ENCODE measurements at regions not wholly inside any gene's neighbourhood (a gene's known extent, or its start where the extent isn't known, plus 50 kb on each side); places are given as distances from the start of the nearest gene placed in this dataset.
"Not testable (repeated sequence)": the region's sequence is repeated elsewhere in the genome, so short reads cannot be mapped to it uniquely, and the experiment has no call there.

DNA sequence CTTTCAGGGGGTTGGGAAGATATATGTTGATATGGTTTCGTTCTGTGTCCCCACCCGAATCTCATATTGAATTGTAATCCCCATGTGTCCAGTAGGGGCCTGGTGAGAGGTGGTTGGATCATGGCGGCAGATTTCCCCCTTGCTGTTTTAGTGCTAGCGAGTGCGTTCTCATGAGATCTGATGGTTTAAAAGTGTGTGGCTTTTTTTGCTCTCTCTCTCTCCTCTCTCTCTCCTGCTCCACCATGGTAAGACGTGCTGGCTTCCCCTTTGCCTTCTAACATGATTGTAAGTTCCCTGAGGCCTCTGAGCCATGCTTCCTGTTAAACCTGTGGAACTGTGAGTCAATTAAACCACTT, 68.4 kb upstream of the PDZD8 start:
- no peak for DNase-seq
- no peak for ATAC-seq
- Mint-ChIP-seq H3K27ac (no peak overlapping the region), H3K4me1 (no peaks in the 10 kb centered on the region), H3K27me3 (peaks cover 49% of the 10 kb centered on the region), H3K4me3 (no peak overlapping the region), H3K9me3 (peaks cover 27 to 35% of the 10 kb centered on the region in 2 donors)

DNA sequence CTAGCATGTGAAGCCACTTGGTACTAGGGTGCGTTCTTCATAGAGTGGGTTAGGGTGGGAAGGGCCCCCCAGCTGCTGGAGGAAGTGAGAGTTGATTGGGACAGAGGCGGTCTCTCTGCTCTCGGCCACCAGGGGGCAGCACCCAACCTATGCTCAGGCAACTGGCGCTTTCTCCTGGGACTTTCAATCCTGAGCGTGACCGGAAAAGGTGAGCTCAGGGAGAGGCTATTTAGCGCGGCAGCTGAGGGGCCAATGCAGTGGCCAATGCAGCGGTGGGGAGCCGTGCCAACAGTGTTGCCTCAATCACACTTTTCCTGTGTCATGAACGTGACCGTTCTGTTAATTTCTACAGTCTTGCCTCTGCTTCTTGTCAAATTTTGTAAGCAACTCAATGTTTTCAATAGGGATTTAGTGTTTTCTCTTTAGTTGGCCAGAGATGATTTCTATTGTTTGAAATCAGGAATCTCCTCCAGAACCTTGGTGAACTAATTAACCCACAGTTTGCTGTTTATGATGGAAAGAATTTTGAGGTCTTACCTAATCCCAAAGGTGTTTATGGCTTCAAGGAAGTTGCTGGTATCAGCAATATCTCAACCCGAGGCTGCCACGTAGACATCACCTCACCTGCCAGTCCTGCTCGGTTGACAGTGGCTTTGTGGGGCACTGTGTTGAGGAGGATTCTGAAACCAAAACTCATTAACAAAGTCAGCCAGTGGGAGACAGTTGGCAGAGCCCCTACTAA, 67.9 kb upstream of the PDZD8 start:
- ATAC-seq: peak; percentile 57
- H3K9me3 Mint-ChIP-seq: peaks cover 27 to 35% of the 10 kb centered on the region in 2 donors
- H3K4me3 Mint-ChIP-seq: peak overlapping the region; percentile 19 to 62
- no peaks in the 10 kb centered on the region for H3K4me1 Mint-ChIP-seq
- peaks cover 52% of the 10 kb centered on the region for H3K27me3 Mint-ChIP-seq
- peak; percentile 45 to 46 for DNase-seq
- H3K27ac Mint-ChIP-seq: no peak overlapping the region

DNA sequence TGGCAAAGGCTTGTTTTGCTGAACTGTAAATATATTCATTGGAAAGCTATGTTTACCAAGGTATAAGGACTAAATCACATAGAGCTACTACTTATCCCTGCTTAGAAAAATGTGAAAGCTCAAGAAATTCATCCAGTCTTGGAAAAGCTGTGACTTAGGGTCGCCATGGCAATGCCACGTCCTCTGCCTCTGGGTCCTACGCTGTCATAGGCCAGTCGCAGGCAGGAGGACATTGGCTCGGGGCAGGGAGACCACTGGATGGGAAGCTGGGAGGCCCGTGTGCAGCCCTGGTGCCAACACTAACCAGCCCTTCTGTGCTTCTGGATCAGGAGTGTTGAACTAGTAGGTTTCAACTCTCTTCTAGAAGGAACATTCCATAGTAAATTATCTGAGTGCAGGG, 67.3 kb upstream of the PDZD8 start:
- ATAC-seq (no peak), DNase-seq (no peak)
- H3K27me3 Mint-ChIP-seq: peaks cover 57% of the 10 kb centered on the region
- H3K4me3 Mint-ChIP-seq: no peak overlapping the region
- no peak overlapping the region for H3K27ac Mint-ChIP-seq
- no peaks in the 10 kb centered on the region for H3K4me1 Mint-ChIP-seq
- H3K9me3 Mint-ChIP-seq: peaks cover 26 to 32% of the 10 kb centered on the region in 2 donors

DNA sequence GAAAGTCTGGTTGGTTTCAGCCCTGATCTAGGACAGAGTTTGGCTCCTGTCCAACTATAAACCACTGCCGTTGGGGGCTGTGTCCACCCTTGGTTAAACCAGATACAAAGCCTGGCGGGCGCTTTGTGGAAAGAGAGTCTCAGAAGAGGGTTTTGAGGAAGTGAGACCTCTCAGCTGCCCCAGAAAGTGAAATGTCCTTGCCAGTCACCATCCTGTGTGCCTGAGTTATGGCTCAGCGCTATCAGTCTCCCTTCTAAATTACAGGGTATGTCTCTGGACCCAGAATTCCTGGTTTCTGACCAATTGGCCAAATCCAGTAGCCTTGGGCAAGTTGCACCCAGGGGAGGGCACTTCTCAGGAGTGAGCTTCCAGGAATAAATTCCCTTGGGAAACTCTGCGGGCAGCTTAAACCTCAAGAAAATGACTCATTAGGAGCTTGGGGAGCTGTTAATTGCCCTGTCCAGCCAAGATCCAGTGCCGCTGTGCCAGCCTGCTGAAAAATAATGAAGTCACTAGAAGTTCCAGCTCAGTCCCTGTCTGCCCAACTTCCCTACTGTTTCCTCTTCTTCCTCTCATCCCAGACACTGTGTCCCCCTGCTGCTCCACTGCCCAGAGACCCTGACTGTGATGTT, 66.7 kb upstream of the PDZD8 start:
- peaks cover 22 to 26% of the 10 kb centered on the region in 2 donors for H3K9me3 Mint-ChIP-seq
- H3K4me1 Mint-ChIP-seq: no peaks in the 10 kb centered on the region
- ATAC-seq (no peak), DNase-seq (no peak)
- H3K27ac Mint-ChIP-seq: no peak overlapping the region
- peaks cover 57% of the 10 kb centered on the region for H3K27me3 Mint-ChIP-seq
- no peak overlapping the region for H3K4me3 Mint-ChIP-seq

DNA sequence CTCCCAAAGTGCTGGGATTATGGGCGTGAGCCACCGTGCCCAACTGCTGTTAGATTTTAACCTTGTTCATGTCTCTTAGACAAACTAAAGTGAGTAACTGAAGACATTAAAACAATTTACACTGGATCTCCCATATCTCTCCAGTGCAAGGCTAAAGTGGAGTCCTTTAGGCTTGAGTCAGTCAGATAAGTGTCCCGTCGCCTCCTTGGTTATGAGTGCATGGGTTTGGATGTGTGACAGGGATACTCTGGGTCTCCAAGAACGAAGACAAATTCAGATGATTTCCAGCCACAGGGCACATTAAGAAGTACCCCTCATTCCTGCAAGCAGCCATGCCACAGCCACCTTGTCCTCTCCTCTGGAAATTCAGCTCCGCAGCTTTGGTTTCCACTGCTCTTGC, 66.1 kb upstream of the PDZD8 start:
- peaks cover 54% of the 10 kb centered on the region for H3K27me3 Mint-ChIP-seq
- no peak overlapping the region for H3K27ac Mint-ChIP-seq

DNA sequence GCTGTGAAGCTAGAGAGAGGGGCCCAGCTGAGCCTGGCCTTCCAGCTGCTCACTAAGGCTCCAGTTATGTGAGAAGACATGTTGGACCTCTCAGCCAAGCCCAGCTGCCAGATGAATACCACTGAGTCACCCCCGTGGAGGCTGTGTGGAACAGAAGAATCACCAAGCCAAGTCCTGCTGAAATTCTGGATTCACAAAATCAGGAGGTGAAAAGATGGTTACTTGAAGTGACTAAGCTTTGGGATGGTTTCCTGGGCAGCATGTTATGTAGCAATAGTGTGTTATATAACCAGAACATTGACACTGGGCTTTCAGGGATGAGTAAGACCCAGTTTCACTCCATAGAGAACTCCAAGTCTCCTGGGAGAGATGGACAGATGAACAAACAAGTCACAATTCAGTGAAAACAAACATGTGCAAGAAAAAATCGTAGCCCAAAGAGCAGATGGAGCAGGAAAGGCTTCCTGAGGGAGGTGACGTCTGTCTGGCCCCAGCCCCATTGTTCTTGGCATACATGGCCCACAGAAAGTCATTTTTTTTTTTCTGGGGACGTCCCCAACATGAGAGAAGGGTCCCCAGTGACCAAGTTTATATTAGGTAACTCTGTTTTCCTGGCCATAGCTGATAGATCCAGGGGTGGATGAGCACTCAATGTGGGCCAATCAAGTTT, 64.1 kb upstream of the PDZD8 start:
- DNase-seq (no peak), ATAC-seq (no peak)
- peaks cover 47% of the 10 kb centered on the region for H3K27me3 Mint-ChIP-seq

More for the DNA sequence above, 66.1 kb upstream of the PDZD8 start:
- ATAC-seq (no peak), DNase-seq (no peak)
- H3K4me3 Mint-ChIP-seq: no peak overlapping the region
- H3K9me3 Mint-ChIP-seq: peaks cover 21 to 22% of the 10 kb centered on the region in 2 donors
- no peaks in the 10 kb centered on the region for H3K4me1 Mint-ChIP-seq

DNA sequence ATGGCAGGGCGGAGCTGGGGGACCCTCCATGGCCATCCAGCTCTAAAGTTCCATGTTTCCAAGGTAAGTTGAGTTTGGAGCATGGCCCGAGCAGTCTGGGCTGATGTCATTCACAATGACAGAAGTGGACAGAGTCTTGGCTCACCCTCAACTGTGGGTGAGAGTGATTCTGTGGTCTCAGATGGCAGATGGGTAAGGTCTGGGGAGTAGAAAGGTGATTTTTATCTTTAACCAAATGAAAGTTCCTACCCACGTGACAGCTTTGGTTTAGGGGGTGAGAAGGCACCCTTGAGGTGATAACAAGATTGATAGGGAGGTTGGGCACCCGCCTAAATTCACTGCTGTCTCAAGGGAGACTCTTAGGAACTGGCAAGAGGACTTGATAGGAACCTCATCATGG, 57.6 kb upstream of the PDZD8 start:
- no peak overlapping the region for H3K4me3 Mint-ChIP-seq

More for the DNA sequence above, 64.1 kb upstream of the PDZD8 start:
- Mint-ChIP-seq H3K27ac (no peak overlapping the region), H3K9me3 (peaks cover under 1 to 5% of the 10 kb centered on the region in 2 donors), H3K4me3 (no peak overlapping the region), H3K4me1 (no peaks in the 10 kb centered on the region)

DNA sequence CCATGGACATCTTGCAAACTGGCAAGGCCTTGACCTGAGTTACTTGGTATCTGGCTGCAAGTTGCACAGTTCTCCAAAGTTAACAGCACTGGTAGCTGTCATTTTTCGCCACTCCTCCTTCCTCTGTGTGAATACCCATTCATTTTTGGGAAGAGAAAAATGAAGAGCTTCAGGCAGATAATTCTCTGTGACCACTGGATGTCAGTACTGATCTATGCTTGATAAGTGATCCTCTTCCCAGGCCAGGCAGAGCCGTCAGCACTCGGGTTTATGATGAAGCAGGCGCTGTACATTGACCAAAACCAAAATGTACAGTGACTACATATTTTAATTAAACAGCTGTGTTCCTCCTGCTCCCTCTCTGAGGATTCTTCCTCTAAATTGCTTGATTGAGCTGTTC, 55.9 kb upstream of the PDZD8 start:
- peaks cover 20% of the 10 kb centered on the region for H3K27me3 Mint-ChIP-seq
- no peak overlapping the region for H3K27ac Mint-ChIP-seq
- ATAC-seq: no peak
- H3K4me3 Mint-ChIP-seq: no peak overlapping the region
- DNase-seq: no peak
- no peaks in the 10 kb centered on the region for H3K9me3 Mint-ChIP-seq
- no peaks in the 10 kb centered on the region for H3K4me1 Mint-ChIP-seq

More for the DNA sequence above, 57.6 kb upstream of the PDZD8 start:
- H3K27me3 Mint-ChIP-seq: peaks cover 22% of the 10 kb centered on the region
- DNase-seq (no peak), ATAC-seq (no peak)
- H3K9me3 Mint-ChIP-seq: no peaks in the 10 kb centered on the region
- peak overlapping the region in 1 of 2 donors; percentile 52 for H3K27ac Mint-ChIP-seq
- no peaks in the 10 kb centered on the region for H3K4me1 Mint-ChIP-seq

DNA sequence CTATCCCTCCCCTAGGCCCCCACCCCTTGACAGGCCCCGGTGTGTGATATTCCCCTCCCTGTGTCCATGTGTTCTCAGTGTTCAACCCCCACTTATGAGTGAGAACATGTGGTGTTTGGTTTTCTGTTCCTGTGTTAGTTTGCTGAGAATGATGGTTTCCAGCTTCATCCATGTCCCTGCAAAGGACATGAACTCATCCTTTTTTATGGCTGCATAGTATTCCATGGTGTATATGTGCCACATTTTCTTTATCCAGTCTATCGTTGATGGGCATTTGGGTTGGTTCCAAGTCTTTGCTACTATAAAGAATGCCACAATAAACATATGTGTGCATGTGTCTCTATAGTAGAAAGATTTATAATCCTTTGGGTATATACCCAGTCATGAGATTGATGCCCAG, 55.3 kb upstream of the PDZD8 start:
- peaks cover 20% of the 10 kb centered on the region for H3K27me3 Mint-ChIP-seq
- not testable (repeated sequence) for H3K4me1 Mint-ChIP-seq, H3K4me3 Mint-ChIP-seq, ATAC-seq, H3K27ac Mint-ChIP-seq, DNase-seq, H3K9me3 Mint-ChIP-seq

DNA sequence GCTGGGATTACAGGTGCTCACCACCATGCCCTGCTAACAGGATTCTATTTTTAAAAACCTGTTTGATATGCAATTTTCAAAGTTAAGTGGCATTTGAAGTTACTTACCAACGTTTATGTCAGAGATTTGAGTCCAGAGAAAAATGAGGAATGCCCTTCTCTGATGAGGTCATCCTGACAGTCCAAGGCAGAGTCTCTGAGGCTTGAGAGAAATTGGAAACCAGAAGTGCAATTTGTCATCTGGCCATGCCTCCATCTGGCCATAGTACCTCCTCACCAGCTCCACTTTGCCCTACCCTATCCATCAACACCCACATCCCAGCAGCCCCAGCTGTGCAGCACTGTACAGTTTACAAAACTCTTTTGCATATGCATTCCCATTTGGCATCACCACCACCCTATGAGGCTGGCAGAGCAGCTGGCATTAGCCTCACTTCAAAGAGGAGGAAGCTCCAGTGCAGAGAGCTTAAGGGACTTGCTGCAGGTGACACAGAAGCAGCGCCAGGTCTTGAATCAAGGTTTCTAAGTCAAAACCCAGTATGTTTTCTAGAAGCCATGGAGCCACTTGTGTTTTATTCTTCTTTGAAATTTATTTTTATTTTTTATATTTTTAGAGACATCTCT, 54.5 kb upstream of the PDZD8 start:
- Mint-ChIP-seq H3K4me3 (no peak overlapping the region), H3K27ac (no peak overlapping the region), H3K27me3 (peaks cover 16% of the 10 kb centered on the region), H3K4me1 (no peaks in the 10 kb centered on the region), H3K9me3 (no peaks in the 10 kb centered on the region)
- DNase-seq (no peak), ATAC-seq (no peak)

DNA sequence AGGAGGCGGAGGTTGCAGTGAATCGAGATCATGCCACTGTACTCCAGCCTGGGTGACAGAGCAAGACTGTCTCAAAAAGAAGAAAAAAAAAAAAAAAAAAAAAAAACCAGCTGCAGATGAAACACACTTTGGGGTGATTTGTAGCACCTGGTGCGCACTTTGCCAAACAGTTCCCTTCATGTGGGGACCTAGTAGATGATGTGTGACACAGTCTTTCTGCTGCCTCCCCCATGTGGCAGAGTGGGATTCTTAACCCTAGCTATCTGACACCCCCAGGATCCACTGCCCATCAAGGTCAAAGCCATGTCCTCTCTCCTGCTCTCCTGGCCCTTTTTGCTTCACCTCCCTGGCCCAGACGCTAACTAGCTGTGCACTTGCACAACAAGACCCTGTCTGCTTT, 52.1 kb upstream of the PDZD8 start:
- Mint-ChIP-seq H3K4me1 (no peaks in the 10 kb centered on the region), H3K27me3 (no peaks in the 10 kb centered on the region), H3K4me3 (no peak overlapping the region), H3K9me3 (no peaks in the 10 kb centered on the region), H3K27ac (no peak overlapping the region)
- no peak for ATAC-seq
- no peak for DNase-seq

DNA sequence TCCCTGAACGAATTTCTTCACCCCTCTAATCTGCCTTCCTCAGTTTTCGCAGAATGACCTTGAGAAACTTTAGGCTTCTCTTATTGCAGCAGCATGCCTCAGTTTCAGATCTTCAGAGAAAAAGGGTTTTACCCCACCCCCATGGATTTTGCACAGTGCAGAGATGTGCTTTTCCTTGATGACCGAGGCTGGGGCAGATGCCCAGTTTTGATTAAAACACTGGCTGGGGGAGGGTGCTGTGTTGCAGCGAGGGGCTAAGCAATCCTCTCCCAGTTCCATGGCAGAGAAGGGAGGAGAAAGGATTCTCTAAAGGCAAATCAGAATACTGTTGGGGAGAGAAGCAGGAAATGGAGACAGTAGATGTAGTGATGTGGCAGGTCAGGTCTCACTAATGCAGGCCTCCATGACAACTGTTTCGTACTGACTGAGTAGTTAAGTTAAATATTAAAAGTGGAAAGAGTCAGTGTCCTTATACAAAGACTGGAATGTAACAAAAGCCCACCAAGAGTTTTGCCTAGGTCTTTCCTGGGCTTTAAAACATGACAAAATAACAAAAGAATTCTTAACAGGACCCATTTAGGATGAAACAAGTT, 50.8 kb upstream of the PDZD8 start:
- Mint-ChIP-seq H3K27ac (peak overlapping the region in 1 of 2 donors; percentile 68), H3K4me1 (no peaks in the 10 kb centered on the region), H3K9me3 (no peaks in the 10 kb centered on the region), H3K4me3 (no peak overlapping the region), H3K27me3 (no peaks in the 10 kb centered on the region)
- ATAC-seq (no peak), DNase-seq (no peak)

DNA sequence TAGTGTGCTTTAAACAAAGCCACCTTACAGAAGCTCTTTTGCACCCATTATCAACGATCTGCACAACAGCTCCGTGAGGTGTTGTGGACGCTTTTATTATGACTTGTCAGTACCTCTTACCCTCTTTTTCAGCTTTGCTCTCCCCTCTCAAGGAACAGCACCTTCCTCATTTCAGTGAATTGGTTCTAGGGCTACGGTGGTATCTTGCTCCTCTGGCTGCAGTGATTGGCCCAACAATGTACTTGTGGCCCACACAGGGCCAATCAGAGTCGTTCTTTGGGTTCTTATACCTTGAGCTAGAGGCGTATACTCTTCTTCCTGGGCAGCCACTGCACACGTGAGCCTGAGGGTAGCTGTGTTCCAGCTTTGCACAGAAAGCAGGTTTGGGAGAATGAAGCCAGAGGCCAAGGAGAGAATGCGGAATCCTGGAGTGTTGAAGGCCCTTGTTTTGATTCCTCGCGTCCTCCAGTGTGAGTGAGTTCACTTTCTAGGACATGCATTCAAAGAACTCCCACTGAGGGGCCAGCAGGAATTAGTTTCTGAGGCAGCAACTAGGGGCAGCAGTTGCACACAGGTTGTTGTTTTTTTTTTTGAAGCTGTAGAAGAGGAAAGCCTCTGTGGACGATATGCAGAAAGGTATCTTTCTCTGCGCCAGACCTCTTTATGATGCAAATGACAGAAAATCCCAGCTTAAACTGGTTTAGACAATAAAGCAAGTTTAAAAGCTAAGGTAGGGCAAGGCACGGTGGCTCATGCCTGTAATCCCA, 49.8 kb upstream of the PDZD8 start:
- no peaks in the 10 kb centered on the region for H3K9me3 Mint-ChIP-seq
- H3K4me1 Mint-ChIP-seq: no peaks in the 10 kb centered on the region
- no peak overlapping the region for H3K4me3 Mint-ChIP-seq
- no peak for ATAC-seq
- DNase-seq: no peak
- H3K27ac Mint-ChIP-seq: no peak overlapping the region
- H3K27me3 Mint-ChIP-seq: no peaks in the 10 kb centered on the region
